Hippocampal formation (tissue), 2 donors: ENCODE measurements at regions not wholly inside any gene's neighbourhood (a gene's known extent, or its start where the extent isn't known, plus 50 kb on each side); places are given as distances from the start of the nearest gene placed in this dataset.

Source experiments
- DNase-seq, 2 donors: peaks; one replicate each; lab custom pipeline; 2025; lab: John Stamatoyannopoulos, UW

DNA sequence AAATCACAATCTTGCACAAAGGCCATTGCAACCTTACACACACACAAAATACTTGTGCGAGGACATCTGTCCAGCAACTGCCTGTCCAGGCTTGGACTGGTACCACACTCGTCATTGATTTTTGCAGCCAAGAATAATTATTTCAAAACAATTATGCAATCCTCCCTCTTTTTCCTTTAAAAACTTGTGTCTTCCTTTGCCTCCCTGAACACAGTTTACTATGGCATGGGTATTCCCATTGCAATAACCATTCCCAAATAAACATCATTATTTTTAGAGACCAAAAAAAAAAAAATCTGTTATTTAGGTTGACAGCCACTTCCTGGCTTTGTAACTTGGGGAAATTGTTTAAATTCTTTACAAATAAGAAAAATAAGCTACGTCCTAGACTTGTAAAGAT lies 54.0 kb downstream of the C11orf91 start:
- no peak for DNase-seq

DNA sequence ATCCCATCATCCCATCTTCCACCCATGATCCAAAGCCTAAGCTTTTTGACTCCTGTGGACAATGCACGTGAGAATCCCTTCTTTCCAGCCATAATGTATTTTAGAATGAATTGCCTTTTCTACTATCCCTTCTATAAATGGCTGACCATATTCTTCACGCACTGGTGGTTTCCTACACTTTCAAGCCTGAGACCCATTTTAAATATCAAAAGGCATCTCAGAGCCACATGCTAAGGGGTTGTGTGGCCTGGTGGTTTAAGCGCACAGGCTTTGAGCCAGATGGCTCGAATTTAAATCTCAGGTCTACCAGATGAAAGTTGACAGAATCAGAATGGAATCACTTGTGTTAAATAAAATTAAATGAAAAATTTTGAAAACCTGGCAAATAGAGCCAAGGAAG lies 54.5 kb downstream of the C11orf91 start:
- no peak for DNase-seq

DNA sequence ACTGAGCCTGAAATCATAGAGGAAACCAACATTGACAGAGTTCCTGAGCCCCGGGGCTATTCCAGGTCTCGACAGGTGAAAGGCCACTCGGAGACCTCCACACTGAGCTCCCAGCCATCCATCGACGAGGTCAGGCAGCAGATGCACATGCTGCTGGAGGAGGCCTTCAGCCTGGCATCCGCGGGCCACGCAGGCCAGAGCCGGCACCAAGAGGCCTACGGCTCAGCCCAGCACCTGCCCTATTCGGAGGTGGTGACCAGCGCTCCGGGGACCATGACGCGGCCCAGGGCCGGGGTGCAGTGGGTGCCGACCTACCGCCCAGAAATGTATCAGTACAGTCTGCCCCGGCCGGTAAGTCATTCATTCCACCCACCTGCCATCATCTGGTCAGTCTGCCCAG lies 54.9 kb downstream of the C11orf91 start:
- DNase-seq, result no peak

DNA sequence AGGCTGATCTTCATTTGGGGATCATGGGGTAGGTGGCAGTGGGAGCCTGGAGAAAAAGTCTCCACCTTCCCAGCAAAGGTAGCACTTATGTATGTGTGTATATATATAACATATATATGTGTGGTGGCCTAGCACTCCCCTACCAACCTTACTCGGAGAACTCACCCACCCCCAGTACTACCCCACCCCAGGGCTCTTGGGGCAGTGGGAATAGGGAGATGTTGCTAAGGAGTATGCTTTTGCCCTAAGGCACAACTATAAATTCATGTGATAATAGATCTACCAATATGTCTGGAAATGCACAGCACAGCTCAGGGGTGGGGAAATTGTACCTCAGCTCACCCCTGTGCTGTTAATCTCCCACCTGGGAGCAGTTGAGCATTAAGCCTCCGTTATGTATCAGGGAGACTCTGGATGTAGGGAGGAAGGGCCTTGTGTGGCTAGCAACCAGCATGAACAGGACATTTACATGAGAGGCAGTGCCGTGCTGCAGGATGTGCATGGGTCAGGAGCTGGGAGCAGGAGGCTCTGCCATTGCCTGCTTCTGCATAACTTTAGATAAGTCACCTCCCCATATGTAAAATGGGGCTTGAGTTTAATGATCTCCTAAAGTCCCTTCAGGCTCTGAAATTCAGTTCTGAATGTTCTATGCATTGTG lies 57.3 kb downstream of the C11orf91 start:
- DNase-seq, result no peak

DNA sequence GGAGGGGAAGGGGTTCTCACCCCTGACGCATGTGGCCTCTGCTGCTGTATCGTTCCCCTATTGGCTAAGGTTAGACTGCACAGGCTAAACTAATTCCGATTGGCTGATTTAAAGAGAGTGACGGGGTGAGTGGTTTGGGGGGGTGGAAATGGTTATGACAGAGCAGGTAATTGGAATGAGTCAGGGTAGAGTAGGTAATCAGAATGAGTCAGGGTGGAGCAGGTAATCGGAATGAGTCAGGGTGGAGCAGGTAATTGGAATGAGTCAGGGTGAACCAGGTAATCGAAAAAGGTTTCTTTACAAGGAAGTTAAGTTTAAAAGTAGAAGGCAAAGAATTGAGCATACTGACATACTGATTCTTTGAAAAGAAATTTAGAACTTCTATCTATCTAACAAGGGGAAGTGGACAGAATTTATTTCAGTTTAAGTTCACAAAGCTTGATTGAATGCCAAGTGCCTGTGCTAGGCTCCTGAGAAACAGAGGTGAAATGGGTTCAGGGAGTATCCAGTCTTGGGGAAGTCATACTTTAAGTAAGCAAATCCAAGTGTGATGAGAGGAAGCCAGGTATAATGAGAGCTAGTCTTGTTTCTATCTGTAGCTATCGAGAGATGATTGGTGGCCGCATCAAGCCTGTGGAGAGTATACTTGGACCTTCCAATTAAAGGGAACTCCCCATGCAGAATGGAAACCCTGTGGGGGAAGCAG lies 58.0 kb downstream of the C11orf91 start:
- no peak for DNase-seq

DNA sequence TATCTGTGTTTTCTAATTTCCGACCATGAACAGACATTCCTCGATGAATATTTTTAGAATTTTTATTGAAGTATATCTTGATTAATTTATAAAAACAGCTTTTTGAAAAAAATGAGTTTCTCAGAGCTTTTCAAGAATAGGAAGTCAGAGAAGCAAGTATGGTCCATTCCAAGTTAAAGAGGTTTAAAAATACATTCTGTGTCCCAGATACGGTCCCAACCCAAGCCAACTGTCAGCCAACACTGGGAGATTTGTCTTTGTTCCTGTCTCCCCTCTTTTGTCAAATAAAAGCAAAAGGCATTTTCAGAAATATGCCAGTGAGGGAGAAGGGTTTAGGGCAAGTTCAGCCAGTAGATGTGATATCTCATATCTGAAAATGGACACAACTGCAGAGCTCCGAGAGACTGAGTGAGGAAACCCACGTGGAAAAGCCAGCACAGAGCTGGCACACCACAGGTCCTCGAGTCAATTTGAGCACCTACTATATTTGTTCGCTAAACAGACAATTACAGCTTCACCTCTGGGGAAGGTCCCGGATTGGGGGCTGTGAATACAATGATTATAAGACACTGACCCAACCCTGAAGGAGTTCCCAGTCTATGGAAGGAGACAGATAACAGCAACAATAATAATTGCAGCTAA lies 59.8 kb downstream of the C11orf91 start:
- DNase-seq, result no peak

DNA sequence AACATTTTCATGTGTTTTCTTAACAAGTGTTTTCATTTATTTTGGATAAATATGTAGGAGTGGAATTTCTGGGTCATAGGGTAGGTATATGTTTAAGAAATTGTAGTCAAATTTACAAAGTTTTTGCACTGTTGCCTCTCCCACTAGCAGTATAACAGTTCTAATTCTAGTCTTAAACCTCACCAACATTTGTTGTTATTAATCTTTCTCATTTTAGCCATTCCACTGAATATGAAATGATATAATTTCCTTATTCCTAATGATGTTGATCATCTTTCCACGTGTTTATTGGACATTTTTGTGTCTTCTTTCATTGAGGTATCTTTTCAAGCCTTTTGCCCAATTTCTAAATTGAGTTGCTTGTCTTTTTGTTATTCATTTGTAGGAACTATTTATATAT lies 62.0 kb downstream of the C11orf91 start:
- no peak for DNase-seq

DNA sequence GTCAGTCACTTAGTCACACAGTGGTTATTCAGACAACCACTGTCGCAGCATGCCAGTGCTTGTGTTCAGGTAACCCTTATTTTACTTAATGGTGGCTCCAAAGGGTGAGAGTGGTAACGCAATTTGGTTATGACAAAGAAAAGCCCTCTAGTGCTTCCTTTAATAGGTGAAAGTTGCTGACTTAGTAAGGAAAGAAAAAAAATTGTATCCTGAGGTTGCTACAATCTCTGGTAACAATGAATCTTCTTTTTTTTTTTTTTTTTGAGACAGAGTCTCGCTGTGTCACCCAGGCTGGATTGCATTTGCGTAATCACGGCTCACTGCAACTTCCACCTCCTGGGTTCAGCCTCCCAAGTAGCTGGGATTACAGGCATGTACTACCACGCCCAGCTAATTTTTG lies 64.5 kb downstream of the C11orf91 start:
- no peak for DNase-seq

DNA sequence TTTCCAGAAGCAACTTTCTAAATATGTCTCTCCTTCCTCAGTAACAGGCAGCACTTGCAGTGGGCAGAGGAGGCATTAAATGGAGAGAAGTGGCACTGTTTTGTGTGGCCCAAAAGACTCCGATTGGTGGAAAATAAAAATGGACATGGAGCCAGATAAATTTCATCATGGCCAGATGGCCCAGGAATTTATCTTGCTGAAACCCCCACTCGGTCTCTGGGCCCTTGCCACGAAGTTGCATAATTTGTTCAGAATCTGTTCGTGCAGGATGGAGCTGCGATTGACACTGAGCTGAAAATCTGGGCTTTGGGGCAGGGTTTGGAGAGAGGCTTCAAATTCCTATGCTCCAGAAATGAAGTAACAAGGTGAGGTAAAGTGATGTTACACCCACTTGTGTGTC lies 65.5 kb downstream of the C11orf91 start:
- no peak for DNase-seq

DNA sequence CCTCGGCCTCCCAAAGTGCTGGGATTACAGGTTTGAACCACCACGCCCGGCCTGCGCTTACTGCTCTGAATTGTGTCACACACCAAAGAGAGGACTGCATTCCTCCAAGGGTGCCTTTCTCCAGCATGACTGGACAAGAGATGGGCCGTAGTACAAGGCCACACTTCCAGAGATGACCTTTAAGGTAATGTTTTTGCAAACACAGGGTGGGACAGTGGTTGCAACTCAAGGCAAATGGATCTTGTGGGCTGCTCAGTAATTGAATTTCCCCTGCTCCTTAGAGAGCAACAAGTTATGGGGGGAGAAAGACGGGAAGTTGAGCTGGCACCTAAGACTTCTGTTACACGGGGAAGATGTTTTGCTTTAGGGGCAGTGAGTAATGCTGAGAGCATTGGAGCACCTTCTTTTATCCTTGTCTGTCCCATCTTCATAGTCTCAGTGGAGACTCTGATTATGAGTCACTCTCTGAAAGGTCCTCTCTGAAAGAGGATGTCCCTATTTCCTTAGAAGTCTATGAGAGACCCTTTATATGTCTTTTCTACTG lies 66.3 kb downstream of the C11orf91 start:
- no peak for DNase-seq

DNA sequence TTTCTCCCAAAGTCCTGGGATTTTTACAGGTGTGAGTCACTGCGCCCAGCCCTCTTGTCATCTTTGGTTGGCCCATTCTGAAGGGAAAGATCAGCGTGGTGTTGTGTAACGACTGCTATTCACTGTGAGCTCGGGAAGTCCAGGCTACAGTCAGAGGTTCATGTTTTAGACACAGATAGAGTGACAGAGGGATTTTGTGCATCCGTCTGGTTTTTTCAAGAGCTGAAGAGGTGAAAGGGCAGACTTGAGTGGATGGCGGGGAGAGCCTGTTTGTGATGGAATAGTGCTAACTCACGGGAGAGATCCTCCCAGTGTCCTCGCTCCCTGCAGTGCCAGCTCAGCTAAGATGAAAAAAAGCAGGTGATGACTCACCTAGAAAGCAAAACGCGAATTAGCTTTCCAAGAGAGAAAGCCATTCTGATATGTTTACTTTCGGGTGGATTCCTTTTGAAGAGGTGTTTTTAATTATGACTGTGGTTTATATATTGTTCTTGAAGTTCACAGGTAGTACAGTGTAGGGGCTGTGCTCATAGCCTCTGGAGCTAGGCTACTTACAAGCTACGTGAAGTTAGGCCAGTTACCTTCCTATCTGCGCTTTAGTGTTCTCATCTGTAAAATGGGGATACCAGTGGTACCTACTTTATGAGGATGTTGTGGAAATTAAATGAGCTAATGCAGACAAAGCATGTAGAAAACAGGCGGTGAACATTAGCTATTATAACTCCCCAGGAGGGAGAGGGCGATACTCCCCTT lies 67.2 kb downstream of the C11orf91 start:
- DNase-seq, result no peak

DNA sequence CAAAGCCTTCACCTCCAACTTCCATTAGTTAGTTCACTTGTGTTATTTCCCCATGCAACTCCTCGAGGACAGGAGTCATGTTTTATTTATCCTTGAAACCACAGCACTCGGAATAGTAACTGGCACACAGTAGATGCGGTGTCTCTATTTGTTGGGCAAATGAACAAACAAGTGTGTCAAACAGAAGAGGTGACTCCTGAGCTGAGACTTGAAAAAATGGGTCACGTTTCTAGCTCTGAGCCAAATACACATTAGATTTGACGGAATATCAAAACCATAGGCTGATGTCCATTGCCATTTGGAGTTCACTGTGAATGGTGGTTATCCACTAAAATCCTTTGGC lies 68.9 kb downstream of the C11orf91 start:
- no peak for DNase-seq

DNA sequence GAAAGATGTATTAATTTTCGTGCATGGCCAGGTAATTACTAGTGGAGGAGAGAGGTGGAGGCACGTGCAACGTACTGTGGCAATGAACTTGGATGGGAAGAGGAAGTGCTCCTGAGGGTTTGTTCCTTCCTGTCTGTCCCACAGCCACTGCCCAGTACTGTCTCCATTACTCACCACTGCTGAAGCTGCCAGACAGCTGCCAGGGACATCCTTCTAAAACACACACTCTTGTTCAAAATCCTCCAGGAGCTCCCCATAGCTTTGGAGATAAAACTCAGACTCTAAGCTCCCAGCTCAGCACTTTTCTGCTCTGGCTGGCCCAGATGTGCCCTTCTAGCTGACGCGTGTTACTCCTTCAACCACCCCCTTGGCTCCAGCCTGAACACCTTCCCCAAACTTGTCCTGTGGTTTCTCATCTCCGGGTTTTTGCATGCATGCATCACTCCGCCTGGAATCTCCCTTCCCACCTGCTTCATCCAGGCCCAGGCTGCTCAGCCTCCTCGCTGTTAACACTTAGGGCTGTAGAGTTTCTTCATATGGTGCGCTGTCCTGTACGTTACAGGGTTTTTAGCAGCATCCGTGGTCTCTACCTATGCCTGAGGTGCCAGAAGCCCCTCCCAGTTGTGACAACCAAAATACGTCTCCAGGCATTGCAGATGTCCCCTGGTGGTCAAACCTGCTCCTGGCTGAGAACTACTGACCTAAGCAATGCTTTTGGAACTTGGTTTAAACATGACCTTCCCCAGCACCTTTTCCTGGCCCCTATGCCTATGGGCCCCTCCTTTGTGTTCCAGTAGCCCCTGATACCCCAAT lies 69.5 kb downstream of the C11orf91 start:
- DNase-seq, result no peak

DNA sequence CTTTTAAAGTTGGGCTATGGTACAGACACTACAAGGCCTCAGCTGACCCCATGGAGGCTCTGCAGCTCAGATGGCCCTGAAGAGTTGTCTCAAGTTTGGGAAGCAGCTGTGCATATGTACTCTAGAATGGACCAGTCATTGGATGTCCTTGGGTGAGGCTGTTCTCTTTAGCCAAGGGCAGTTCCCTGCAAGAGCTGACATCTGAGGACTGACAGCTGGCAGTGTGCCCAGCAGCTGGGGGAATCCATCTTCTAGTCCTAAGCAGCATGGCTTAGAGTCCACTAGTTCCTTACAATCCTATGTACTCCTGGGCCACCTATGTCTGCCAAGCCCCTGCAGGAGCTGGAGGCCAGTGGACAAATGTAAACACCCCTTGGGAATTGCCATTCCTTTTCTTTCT lies 76.5 kb downstream of the C11orf91 start:
- DNase-seq, result no peak

DNA sequence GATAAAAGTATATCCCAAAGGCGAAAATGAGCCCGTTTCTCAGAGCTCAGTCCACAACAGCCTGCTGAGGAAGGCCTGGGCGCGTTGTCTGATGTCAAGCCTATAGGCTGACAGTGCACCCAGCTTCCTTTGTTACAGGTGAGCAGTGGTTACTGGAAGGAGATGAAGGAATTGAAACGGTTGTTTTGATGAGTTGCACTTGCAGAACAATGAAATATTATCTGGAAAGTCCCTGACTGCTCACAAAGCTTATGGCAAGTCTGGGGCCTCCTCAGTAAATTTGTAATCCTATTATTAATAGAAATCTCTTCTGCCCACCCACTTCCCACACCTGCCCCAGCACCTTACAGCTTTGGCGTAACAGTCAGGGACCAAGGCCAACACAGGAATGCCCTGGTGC lies 77.8 kb downstream of the C11orf91 start:
- DNase-seq, result no peak

DNA sequence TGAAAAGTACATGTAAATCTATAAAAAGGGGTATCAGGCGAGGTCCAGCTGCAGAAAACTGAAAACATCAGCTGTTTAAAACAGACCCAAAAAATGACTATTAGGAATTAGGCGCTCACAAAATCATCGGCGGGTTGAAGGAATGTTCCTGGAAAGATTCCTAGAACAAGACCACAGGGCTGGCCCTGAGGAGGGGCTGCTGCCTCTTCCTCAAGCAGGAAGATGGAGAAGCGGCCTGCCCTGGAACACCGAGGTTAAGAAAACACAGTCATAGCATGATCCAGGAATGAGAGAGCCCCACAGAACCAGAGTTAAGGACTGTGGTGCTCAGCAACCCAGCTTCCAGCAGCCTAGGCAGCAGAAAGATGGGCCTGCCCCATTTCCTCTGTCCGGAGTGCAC lies 78.4 kb downstream of the C11orf91 start:
- DNase-seq, result no peak

DNA sequence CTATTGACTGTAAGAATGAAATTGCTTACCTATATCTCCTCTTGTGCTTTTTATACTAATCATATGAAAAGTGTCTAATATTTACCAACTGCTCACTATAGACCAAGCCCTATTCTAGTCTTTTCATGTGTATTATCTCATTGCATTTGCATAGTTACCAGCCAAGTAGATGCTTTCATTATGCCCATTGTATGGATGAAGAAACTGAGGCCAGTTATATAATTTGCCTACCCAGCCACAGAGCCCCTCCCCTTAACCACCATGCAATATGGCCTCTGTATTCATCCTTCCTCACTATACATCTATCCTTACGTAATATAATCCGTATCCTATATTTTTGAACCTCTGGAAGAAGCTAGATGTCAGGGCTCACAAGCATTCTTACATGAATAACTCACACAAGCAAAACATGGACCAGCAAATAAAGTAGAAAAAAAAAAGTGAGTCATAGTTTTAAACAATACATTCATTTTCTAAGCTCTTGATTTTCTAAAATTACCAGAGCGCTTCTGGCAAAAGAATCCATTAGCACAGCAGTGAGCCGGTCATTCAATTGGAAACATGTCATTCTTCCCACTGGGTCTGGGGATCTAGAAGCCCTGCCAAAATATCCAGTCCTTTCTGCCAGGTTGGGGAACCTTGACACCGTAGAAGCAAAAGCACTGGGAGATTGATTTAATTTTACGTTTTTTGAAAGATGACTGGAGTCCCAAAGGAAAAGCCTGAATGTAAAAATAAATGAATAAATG lies 80.0 kb downstream of the C11orf91 start:
- peak in 1 of 2 donors; percentile 57 for DNase-seq

DNA sequence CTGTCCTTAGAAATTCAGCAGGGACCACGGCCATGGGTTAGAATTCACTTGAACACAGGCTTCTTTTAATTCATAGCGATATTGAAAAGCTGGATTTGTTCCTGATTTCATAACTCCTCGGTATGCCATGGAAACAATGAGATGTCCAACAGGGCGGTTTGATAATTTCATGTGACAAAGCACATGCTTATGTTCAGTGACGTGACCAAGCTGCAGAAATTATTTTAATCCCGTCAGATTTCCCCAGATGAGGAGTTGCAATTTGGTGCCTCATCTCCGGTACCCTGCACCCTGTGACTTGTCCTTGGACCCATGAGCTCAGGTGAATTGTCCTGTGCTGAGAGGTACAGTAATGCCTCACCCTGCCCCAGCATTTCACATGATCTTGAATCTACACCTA lies 81.7 kb downstream of the C11orf91 start:
- no peak for DNase-seq

DNA sequence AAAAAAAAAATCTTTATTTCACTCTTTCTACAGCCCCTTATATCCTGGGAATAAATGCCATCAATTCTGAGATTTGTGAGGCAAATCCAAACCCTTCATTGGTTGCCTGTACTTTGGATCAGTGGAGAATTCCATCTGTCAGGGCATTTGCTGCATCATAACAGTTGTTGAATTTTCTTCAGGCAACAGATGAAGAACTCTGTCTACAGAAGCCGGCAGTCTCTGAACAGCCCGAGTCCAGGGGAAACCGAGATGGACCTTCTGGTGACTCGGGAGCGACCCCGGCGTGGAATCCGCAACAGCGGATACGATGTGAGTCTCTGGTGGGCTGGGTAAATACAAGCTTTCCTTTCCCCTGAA lies 82.3 kb downstream of the C11orf91 start:
- DNase-seq, result no peak

DNA sequence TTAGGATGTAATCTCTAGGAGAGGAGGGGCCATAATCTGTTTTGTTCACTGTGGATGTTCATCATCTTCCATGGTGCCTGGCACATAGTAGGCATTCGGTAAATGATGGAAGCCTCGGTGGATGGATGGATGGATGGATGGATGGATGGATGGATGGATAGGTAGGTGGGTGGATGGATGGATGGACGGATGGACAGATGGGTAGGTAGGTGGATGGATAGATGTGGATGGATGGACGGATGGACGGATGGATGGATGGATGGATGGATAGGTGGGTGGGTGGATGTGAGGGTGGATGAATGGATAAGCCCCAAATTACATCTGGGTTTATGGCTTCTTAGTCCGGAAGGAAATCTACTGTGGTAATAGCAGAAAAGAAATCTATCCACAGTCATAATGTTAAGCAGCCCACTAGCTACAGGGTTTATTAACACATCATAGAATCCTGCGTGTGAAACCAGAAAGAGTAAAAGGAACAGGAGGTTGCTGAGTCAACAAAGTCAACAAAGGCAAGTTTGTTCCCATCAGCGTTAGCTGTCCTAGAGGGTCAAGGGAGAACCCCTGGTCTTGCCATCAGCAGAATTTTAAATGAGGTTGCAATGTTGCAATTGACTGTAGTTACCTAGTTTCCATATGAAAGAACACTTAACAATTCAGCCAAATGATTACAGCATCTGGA lies 82.8 kb downstream of the C11orf91 start:
- no peak for DNase-seq
